ENCODE measurements at regions not wholly inside any gene's neighbourhood (a gene's known extent, or its start where the extent isn't known, plus 50 kb on each side); places are given as distances from the start of the nearest gene placed in this dataset.

- Mint-ChIP-seq H3K27ac (no peak overlapping the region), H3K4me1 (no peaks in the 10 kb centered on the region), H3K36me3 (no peaks in the 10 kb centered on the region), H3K27me3 (no peaks in the 10 kb centered on the region), H3K4me3 (no peak overlapping the region), H3K9me3 (peaks cover 0 to 9% of the 10 kb centered on the region in 2 donors)
- DNase-seq (no peak), ATAC-seq (replicated peaks) (no peak)
Observed at GRCh38 chr11:91396236-91397133, 828.1 kb upstream of the FAT3 start.

DNA sequence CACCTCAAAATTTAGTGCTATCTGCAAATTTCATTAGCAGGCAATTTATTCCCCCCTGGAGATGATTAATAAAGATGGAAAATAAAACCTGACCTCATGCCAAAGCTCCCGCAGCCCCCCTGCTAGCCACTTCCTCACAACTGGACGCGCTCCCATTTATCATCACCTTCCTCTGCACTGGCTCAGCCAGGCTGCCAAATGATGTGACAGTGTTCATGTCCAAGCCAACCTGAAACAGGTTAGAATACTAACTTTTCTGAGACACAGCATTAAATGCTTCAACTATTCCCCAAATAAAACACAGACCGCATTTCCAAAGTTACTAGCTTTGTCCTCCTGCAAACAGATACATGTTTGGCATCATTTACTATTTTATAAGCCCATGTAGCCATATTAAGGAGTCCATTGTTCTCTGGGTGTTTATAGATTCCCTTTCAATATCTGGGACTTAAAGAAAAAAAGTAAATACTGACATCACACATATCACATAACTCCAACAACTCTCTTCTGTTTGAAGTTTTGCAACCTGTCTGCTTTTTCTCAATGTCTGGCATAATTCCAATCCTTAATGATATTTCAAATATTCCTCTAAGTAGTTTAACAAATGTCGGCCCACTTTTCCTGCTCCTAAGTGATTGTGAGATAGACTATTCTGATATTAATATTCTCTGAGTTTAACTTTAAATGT, 829.7 kb upstream of the FAT3 start:
- Mint-ChIP-seq H3K4me1 (no peaks in the 10 kb centered on the region), H3K27ac (no peak overlapping the region), H3K9me3 (peaks cover 0 to 7% of the 10 kb centered on the region in 2 donors), H3K4me3 (no peak overlapping the region), H3K36me3 (no peaks in the 10 kb centered on the region), H3K27me3 (no peaks in the 10 kb centered on the region)
- ATAC-seq (replicated peaks): no peak
- DNase-seq: no peak

DNA sequence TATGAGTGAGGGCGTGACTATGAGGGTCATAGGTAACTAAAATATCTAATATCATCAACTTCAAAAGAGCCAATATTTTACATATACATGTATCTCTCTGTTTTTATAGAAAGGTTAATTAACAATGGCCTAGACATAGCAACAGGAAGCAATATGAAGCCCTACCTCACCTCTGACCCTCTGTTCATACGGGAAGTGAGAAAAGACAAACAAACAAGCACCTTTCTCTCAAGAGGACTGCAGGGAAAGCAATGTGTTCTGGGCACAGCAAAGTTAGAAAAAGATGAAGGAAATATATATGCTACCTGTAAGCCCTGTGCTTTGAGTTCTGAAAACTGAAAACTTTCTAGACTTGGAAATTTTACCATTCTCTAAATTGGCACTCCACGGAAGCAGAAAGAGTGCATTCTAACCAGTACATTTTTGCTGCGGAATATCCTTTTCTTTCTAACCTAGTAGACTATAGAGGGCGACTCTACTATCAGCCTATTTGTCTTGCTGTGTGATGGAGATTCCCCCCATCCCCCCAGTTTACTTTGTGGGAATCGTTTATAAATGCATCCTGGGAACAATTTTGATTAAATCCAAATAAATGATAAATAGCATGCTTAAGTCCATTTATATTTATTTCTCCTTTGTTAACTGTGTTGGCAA, 830.4 kb upstream of the FAT3 start:
- ATAC-seq (replicated peaks) (no peak), DNase-seq (no peak)
- Mint-ChIP-seq H3K27ac (no peak overlapping the region), H3K9me3 (peaks cover 0 to 7% of the 10 kb centered on the region in 2 donors), H3K27me3 (no peaks in the 10 kb centered on the region), H3K4me3 (no peak overlapping the region), H3K36me3 (no peaks in the 10 kb centered on the region), H3K4me1 (no peaks in the 10 kb centered on the region)

DNA sequence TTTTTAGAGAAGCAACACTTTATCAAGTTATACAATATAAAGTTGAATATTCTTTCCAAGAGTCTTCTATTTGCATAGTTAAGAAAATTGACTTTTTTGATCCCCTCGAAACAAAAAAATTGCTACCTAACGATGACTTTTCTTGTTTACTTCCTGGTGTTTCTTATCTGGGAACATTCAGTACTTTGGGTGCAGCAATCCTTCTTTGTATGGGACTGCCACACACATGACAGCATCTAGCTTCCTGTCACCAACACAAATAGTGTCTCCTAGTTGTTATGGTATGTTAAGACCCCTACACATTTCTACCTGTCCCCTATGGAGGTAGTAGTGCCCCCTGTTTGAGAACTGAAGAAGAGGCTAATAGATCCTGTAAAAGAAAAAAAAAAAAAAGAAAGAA, 841.7 kb upstream of the FAT3 start:
- Mint-ChIP-seq H3K27me3 (no peaks in the 10 kb centered on the region), H3K4me1 (no peaks in the 10 kb centered on the region), H3K36me3 (no peaks in the 10 kb centered on the region), H3K4me3 (no peak overlapping the region), H3K27ac (no peak overlapping the region), H3K9me3 (peaks cover 0 to 6% of the 10 kb centered on the region in 2 donors)
- DNase-seq: no peak
- no peak for ATAC-seq (replicated peaks)

DNA sequence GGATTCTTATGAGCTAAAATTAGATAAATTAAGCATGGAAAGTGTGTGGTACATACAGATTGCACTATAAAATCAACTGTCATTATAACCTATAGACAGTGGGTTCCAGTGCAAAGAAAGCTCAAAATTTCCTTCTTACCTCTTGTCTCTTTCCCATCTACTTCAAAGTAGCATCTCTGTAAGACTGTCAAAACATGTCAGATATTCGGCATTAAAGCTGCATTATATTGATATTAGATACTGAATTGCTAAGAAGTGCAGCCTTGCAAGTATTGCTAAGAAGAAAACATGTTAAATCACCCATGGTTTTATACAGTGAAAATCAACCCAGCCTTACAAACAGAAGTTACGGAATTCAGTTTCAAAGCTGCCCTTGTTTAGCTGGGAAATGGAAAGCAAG, 849.8 kb upstream of the FAT3 start:
- no peak for DNase-seq
- H3K4me1 Mint-ChIP-seq: no peaks in the 10 kb centered on the region
- no peak for ATAC-seq (replicated peaks)
- H3K27me3 Mint-ChIP-seq: no peaks in the 10 kb centered on the region
- no peak overlapping the region for H3K4me3 Mint-ChIP-seq
- H3K36me3 Mint-ChIP-seq: no peaks in the 10 kb centered on the region
- no peaks in the 10 kb centered on the region for H3K9me3 Mint-ChIP-seq
- H3K27ac Mint-ChIP-seq: no peak overlapping the region

GRCh38 chr11:91373497-91373896, 851.1 kb upstream of the FAT3 start:
- no peak for DNase-seq
- no peaks in the 10 kb centered on the region for H3K9me3 Mint-ChIP-seq
- no peaks in the 10 kb centered on the region for H3K27me3 Mint-ChIP-seq
- no peak overlapping the region for H3K4me3 Mint-ChIP-seq
- H3K36me3 Mint-ChIP-seq: no peaks in the 10 kb centered on the region
- no peaks in the 10 kb centered on the region for H3K4me1 Mint-ChIP-seq
- ATAC-seq (replicated peaks): no peak
- no peak overlapping the region for H3K27ac Mint-ChIP-seq

- H3K27me3 Mint-ChIP-seq: no peaks in the 10 kb centered on the region
- no peaks in the 10 kb centered on the region for H3K4me1 Mint-ChIP-seq
- ATAC-seq (replicated peaks): no peak
- no peaks in the 10 kb centered on the region for H3K36me3 Mint-ChIP-seq
- DNase-seq: no peak
- peaks cover 3% of the 10 kb centered on the region in 2 donors for H3K9me3 Mint-ChIP-seq
- H3K4me3 Mint-ChIP-seq: no peak overlapping the region
- H3K27ac Mint-ChIP-seq: no peak overlapping the region
Observed at GRCh38 chr11:91366816-91367215, 857.8 kb upstream of the FAT3 start.

GRCh38 chr11:91365986-91366585, 858.5 kb upstream of the FAT3 start:
- Mint-ChIP-seq H3K4me3 (no peak overlapping the region), H3K27me3 (no peaks in the 10 kb centered on the region)
- no peak for DNase-seq

GRCh38 chr11:91350931-91351330, 873.7 kb upstream of the FAT3 start:
- Mint-ChIP-seq H3K27ac (no peak overlapping the region), H3K4me1 (no peaks in the 10 kb centered on the region), H3K27me3 (no peaks in the 10 kb centered on the region), H3K4me3 (no peak overlapping the region), H3K9me3 (peaks cover 4% of the 10 kb centered on the region in 2 donors), H3K36me3 (no peaks in the 10 kb centered on the region)
- DNase-seq (no peak), ATAC-seq (replicated peaks) (no peak)

More at GRCh38 chr11:91365986-91366585, 858.5 kb upstream of the FAT3 start:
- no peak for ATAC-seq (replicated peaks)
- Mint-ChIP-seq H3K36me3 (no peaks in the 10 kb centered on the region), H3K27ac (no peak overlapping the region), H3K4me1 (no peaks in the 10 kb centered on the region), H3K9me3 (peaks cover 3% of the 10 kb centered on the region in 2 donors)

DNA sequence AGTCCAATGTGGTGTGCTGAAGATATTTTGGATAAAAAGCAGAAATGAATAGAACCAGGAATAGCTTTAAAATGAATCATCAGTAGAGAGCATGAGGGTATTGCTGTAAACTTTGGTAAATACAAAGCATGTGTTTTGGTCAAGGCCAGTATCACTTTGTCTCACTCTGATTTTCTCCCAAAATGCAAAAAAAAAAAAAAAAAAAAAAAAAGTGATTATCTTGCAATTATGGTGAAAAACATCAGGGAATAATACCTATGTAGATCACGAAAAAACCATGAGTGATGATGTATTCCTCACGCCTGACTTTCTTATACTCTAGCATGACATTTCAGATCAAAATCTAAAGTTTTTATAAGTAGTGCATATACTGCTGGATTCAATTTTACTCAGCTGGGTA, 897.9 kb upstream of the FAT3 start:
- Mint-ChIP-seq H3K9me3 (peaks cover 0 to 2% of the 10 kb centered on the region in 2 donors), H3K4me1 (no peaks in the 10 kb centered on the region), H3K4me3 (no peak overlapping the region), H3K27me3 (no peaks in the 10 kb centered on the region), H3K36me3 (no peaks in the 10 kb centered on the region), H3K27ac (no peak overlapping the region)
- DNase-seq (no peak), ATAC-seq (replicated peaks) (no peak)

DNA sequence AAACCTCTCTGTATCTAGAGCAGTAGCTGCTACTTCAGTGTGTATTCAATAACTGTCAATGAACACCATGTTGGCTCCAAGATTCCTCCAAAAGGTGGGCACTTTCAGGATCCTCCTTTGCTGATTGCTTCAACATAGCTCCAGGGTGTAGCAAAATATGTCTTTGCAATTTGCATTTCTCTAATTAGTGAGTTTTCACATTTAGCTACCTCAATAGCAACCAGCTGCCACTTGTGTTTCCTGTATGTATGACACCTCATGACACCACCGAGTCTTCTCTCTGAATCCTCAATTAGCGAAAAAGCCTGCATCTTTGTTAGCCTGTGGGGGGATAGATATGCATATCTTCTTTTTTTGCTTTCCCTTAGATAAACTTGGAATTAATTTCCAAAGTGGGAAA, 898.3 kb upstream of the FAT3 start:
- no peaks in the 10 kb centered on the region for H3K27me3 Mint-ChIP-seq
- ATAC-seq (replicated peaks): no peak
- no peaks in the 10 kb centered on the region for H3K36me3 Mint-ChIP-seq
- no peak for DNase-seq
- H3K27ac Mint-ChIP-seq: no peak overlapping the region
- H3K9me3 Mint-ChIP-seq: peaks cover 0 to 2% of the 10 kb centered on the region in 2 donors
- H3K4me3 Mint-ChIP-seq: no peak overlapping the region
- no peaks in the 10 kb centered on the region for H3K4me1 Mint-ChIP-seq

DNA sequence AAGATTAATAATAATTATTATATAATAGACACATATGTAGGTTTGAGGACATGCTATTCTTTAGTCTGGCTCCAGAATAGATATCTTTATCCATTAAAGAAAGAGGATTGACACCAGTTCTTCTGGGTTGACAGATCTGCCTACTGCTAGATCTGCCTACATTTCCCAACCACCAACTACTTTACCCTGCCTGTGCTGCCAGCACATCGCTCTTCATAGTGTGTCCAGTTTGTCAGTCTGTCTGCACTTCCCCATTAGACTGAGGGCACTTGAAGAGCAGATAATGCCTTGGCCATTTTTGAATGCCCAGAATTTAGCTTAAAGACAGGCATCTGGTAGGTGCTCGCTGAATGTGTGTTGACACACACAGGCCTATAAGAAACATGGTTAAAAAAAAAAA, 910.1 kb upstream of the FAT3 start:
- Mint-ChIP-seq H3K27me3 (no peaks in the 10 kb centered on the region), H3K4me3 (no peak overlapping the region), H3K9me3 (peaks cover 0 to 4% of the 10 kb centered on the region in 2 donors), H3K36me3 (no peaks in the 10 kb centered on the region), H3K4me1 (no peaks in the 10 kb centered on the region), H3K27ac (no peak overlapping the region)
- DNase-seq: no peak
- no peak for ATAC-seq (replicated peaks)

DNA sequence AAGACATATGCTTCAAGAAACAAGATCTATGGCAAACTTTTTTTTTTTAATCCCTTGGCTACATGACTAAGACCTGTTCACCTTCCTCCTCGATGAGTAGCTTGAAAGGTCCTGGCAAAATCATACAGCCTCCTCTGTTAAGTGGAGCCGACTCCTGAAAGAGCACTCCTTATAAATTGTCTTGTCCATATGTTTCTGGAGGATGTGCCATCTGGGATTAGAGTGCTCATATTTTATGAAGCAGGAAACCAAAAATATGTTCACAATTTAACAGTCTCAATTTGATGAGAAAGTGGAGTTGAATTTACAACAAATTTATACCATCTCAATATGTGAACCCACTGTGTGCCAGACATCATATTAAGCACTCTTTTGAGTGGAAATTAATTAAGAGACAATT, 912.1 kb upstream of the FAT3 start:
- H3K4me3 Mint-ChIP-seq: no peak overlapping the region
- H3K27me3 Mint-ChIP-seq: no peaks in the 10 kb centered on the region
- H3K36me3 Mint-ChIP-seq: no peaks in the 10 kb centered on the region
- no peaks in the 10 kb centered on the region for H3K4me1 Mint-ChIP-seq
- no peak for DNase-seq
- H3K27ac Mint-ChIP-seq: no peak overlapping the region
- no peak for ATAC-seq (replicated peaks)
- peaks cover 0 to 2% of the 10 kb centered on the region in 2 donors for H3K9me3 Mint-ChIP-seq

DNA sequence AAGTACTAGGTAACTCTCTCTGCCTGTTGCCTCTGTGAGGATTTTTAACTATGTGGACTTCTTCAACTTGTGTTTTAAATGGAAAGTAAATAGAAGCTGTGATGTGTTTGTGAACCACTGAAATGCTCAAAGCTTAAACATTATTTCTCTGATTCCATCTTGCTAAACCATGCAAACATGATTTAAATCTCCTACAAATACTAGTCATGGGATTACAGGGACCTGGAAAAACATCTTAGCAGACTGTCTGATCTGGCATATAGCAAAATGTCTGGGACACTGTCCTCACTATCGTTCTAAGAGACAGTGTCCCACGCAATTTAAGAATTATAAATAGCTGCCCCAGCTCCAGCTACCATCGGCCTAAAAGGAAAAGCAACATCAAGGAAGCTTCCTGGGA, 914.5 kb upstream of the FAT3 start:
- no peaks in the 10 kb centered on the region for H3K27me3 Mint-ChIP-seq
- no peak overlapping the region for H3K4me3 Mint-ChIP-seq
- DNase-seq: no peak
- ATAC-seq (replicated peaks): no peak
- no peaks in the 10 kb centered on the region for H3K36me3 Mint-ChIP-seq
- H3K27ac Mint-ChIP-seq: no peak overlapping the region
- H3K9me3 Mint-ChIP-seq: peaks cover 2 to 5% of the 10 kb centered on the region in 2 donors
- H3K4me1 Mint-ChIP-seq: no peaks in the 10 kb centered on the region

All from stimulated activated naive B cell treated with anti-CD40 and anti-IgM and Interleukin-4, amounts not matched to agents 10 μg/mL and 1 μg/mL and 100 μg/mL, for 72 hours (primary cell).